ENCODE measurements at regions not wholly inside any gene's neighbourhood (a gene's known extent, or its start where the extent isn't known, plus 50 kb on each side); places are given as distances from the start of the nearest gene placed in this dataset.
"Not testable (repeated sequence)": the region's sequence is repeated elsewhere in the genome, so short reads cannot be mapped to it uniquely, and the experiment has no call there.

GRCh38 chr18:4986677-4987076 is 210.4 kb downstream of the AKAIN1 start:
- DNase-seq (ENCODE audit: low read depth): no peak
- H3K4me3 ChIP-seq (ENCODE audit: control insufficient read depth, low read depth, low read length): no peak overlapping the region
- TF ChIP-seq, protein P1, sequence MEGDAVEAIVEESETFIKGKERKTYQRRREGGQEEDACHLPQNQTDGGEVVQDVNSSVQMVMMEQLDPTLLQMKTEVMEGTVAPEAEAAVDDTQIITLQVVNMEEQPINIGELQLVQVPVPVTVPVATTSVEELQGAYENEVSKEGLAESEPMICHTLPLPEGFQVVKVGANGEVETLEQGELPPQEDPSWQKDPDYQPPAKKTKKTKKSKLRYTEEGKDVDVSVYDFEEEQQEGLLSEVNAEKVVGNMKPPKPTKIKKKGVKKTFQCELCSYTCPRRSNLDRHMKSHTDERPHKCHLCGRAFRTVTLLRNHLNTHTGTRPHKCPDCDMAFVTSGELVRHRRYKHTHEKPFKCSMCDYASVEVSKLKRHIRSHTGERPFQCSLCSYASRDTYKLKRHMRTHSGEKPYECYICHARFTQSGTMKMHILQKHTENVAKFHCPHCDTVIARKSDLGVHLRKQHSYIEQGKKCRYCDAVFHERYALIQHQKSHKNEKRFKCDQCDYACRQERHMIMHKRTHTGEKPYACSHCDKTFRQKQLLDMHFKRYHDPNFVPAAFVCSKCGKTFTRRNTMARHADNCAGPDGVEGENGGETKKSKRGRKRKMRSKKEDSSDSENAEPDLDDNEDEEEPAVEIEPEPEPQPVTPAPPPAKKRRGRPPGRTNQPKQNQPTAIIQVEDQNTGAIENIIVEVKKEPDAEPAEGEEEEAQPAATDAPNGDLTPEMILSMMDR (IDR thresholded peaks at IDR 0.05; ENCODE audit: control insufficient read depth, insufficient read depth, low read depth, low read length, missing control alignments): no peak

DNA sequence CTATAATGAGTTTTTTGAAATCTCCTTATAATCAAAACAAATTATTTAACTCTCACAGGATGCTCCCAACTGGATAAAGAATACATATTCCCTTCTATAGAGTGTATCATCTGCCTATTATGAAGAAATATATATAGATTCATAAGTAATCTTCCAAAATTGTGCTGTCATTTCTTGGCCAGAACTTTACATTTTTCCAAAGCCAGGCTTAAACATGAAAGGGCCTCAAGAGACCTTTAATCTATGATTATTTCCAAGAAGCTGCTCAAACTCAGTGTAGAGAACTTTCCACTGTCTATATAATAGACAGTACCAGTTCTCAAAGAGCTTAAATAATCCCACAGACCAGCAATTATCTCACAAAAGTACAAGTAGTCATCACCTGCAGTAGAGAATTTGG is 211.0 kb downstream of the AKAIN1 start:
- TF ChIP-seq, protein P1 (IDR thresholded peaks at IDR 0.05; ENCODE audit: control insufficient read depth, insufficient read depth, low read depth, low read length, missing control alignments): no peak
- no peak overlapping the region for H3K4me3 ChIP-seq (ENCODE audit: control insufficient read depth, low read depth, low read length)
- no peak for DNase-seq (ENCODE audit: low read depth)

DNA sequence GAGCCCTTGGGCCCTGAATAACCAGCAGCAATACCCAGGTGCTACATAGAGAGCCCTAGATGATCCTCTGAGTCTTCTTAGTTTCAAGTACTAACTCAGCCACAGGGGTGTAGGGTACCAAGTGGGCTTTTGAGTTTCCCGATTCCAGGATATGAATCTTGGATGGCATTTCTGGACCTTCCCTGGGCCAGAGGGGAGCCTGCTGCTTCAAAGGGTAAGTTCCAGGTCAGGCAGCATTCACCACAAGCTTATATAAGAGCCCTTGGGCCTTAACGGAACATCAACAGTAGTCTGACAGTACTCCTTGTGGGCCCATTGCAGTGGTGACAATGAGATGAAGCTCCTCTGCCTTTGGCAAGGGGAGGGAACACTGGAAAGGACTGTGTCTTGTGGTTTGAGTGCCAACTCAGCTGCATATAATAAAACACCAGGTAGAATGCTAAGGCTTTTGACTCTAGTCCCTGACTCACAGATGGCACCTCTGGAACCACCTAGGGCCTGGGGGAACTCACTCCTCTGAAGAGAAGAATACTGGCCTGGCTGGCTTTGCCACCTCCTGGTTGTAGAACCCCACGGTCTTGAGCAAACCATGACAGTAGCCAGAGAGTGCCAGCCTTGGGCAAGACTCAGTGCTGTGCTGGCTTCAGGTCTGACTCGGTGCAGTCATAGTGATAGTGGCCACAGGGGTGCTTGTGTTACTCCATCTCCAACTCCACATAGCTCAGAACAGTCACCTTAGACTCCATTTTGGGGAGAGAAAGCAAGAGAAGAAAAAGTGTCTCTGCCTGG is 235.7 kb downstream of the AKAIN1 start:
- no peak overlapping the region for H3K4me3 ChIP-seq (ENCODE audit: control insufficient read depth, low read depth, low read length)
- TF ChIP-seq, protein P1 (IDR thresholded peaks at IDR 0.05; ENCODE audit: control insufficient read depth, insufficient read depth, low read depth, low read length, missing control alignments): no peak
- no peak for DNase-seq (ENCODE audit: low read depth)

GRCh38 chr18:4960578-4960977 is 236.5 kb downstream of the AKAIN1 start:
- TF ChIP-seq, protein P1 (IDR thresholded peaks at IDR 0.05; ENCODE audit: control insufficient read depth, insufficient read depth, low read depth, low read length, missing control alignments): no peak
- H3K4me3 ChIP-seq (ENCODE audit: control insufficient read depth, low read depth, low read length): no peak overlapping the region
- DNase-seq (ENCODE audit: low read depth): no peak

DNA sequence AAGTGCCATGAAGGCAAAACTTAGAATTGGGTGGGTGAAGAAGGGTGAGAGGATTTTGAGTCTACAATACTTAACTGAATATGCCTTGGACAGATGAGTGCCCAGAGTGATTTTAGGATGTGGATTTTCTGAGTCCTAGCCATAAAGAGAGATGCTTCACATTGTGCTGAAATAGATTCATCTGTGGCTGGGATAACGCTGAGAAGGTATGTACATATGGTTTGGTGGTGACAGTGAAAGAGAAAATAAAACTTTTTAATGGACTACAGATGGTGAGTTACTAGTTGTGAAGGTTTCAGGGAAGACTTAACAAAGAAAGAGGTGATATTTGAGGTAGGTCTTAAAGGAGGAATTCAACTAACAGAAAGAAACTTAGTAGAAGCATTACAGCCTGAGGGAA is 265.8 kb downstream of the AKAIN1 start:
- DNase-seq (ENCODE audit: low read depth): no peak
- TF ChIP-seq, protein P1 (IDR thresholded peaks at IDR 0.05; ENCODE audit: control insufficient read depth, insufficient read depth, low read depth, low read length, missing control alignments): no peak
- H3K4me3 ChIP-seq (ENCODE audit: control insufficient read depth, low read depth, low read length): no peak overlapping the region

DNA sequence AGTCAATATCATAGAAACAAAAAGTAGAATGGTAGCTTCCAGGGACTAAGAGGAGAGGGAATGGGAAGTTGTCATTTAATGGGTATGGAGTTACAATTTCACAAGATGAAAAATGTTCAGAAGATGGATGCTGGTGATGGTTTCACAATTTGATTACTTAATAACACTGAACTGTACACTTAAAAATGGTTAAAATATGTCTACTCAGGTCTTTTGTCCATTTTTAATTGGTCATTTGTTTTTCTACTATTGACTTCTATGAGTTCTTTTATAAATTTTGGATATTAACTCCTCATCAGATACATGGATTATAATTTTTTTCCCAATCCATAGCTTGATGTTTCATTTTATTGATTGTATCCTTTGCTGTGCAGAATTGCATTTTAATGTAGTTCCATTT is 275.5 kb downstream of the AKAIN1 start:
- TF ChIP-seq, protein P1 (IDR thresholded peaks at IDR 0.05; ENCODE audit: control insufficient read depth, insufficient read depth, low read depth, low read length, missing control alignments): no peak
- H3K4me3 ChIP-seq (ENCODE audit: control insufficient read depth, low read depth, low read length): no peak overlapping the region
- DNase-seq (ENCODE audit: low read depth): no peak

GRCh38 chr18:4917509-4917908 is 279.5 kb downstream of the AKAIN1 start:
- not testable (repeated sequence) for DNase-seq (ENCODE audit: low read depth); H3K4me3 ChIP-seq (ENCODE audit: control insufficient read depth, low read depth, low read length)
